Pancreas (tissue), 10 donors: ENCODE measurements at regions not wholly inside any gene's neighbourhood (a gene's known extent, or its start where the extent isn't known, plus 50 kb on each side); places are given as distances from the start of the nearest gene placed in this dataset.
"Not testable (repeated sequence)": the region's sequence is repeated elsewhere in the genome, so short reads cannot be mapped to it uniquely, and the experiment has no call there.

Source experiments
- ATAC-seq, 4 donors: fragments of 200-7000 bp; cut with Tn5 transposase; one replicate each; pipeline versions ENCODE4 v1.8.0 to v1.9.1; 2020; ENCODE audit warnings: mild to moderate bottlenecking in 4 of 4, moderate library complexity in 4 of 4
- DNase-seq, 6 donors: peaks; one replicate each; pipeline ENCODE4 v3.0.0-alpha.2; 2020
- FAIRE-seq: peaks from 2 replicates; lab custom pipeline; 2012; peaks lifted over from hg19 to GRCh38; lab: Jason Lieb, UNC
- H3K27ac ChIP-seq, 4 donors: fragments of 200-600 bp; sonication (generic); 1 replicate in 3 of 4; 2 replicates in 1 of 4; pipeline versions ENCODE4 v1.5.0 to v1.8.0; 2020
- H3K27me3 ChIP-seq, 4 donors: fragments of 200-600 bp; one replicate each; pipeline ENCODE4 v1.8.0; 2021
- H3K36me3 ChIP-seq, 3 donors: fragments of 200-600 bp; sonication (generic) in 1 of 3; one replicate each; pipeline versions ENCODE4 v1.5.0 to v1.8.0; 2020 to 2021
- H3K4me1 ChIP-seq, 3 donors: fragments of 200-600 bp; one replicate each; pipeline ENCODE4 v1.8.0; 2021
- H3K4me3 ChIP-seq, 4 donors: fragments of 200-600 bp; sonication (generic) in 2 of 4; one replicate each; pipeline versions ENCODE4 v1.5.0 to v1.8.0; 2020 to 2021
- H3K9me3 ChIP-seq, 4 donors: fragments of 200-600 bp; one replicate each; pipeline ENCODE4 v1.8.0; 2021
- CTCF ChIP-seq, 4 donors: fragments of 200-600 bp; sonication (generic) in 3 of 4; IDR thresholded peaks; one replicate each; pipeline versions ENCODE4 v1.5.0 to v1.8.0; 2021; ENCODE audit warnings: antibody characterized with exemption in 4 of 4
- WGBS, 2 donors: extraction: QIAGEN DNeasy Blood & Tissue Kit; methylation state at CpG; one replicate each; pipeline ENCODE4 v1.1.7; 2013; 5-methylcytosine and 5-hydroxymethylcytosine counted together
- intact Hi-C, 3 donors: fragments of 100-400 bp; cut with DNase I; formaldehyde crosslinking; loops; one replicate each; pipeline versions ENCODE4 v1.11.1 to v1.14.2; 2022
- donor health status: healthy with polysubstance abuse.
- donor health status: DM: no; HTN: no; CAD: no; lungs with moderate emphysema.
- donor health status: DM: no; HTN: no; CAD: no.
- donor health status: control.
- donor health status: control.
- donor health status: Bipolar disorder and iron deficiency.
- donor health status: DM: yes; HTN: yes; CAD: no.
- donor health status: DM: no; HTN: no; CAD: no.
- donor health status: DM: no; HTN: no; CAD: no.
- donor health status: DM: yes; HTN: yes; CAD: no.

GRCh38 chr9:101814064-101814463 is 75.6 kb upstream of the GRIN3A start:
- no peak for FAIRE-seq
- ATAC-seq = no peak
- intact Hi-C loops = no loop called here
- TF ChIP-seq CTCF (IDR thresholded peaks at IDR 0.05) = no peak
- Histone ChIP-seq H3K27ac (no peak overlapping the region), H3K36me3 (no peaks in the 10 kb centered on the region), H3K9me3 (no peaks in the 10 kb centered on the region), H3K4me1 (no peaks in the 10 kb centered on the region), H3K27me3 (no peaks in the 10 kb centered on the region), H3K4me3 (no peak overlapping the region)
- 7 to 9% methylated on average over 1 of the region's 1 CpG for WGBS, 2 donors
- DNase-seq = no peak

- H3K27me3 ChIP-seq, H3K36me3 ChIP-seq, H3K9me3 ChIP-seq, H3K4me3 ChIP-seq, H3K4me1 ChIP-seq, DNase-seq, intact Hi-C loops, H3K27ac ChIP-seq, FAIRE-seq, ATAC-seq: not testable (repeated sequence)
- WGBS, 2 donors = 72 to 93% methylated on average over 4 of the region's 4 CpGs
Measured at GRCh38 chr9:101807879-101808278, 69.4 kb upstream of the GRIN3A start.

GRCh38 chr9:101796044-101796443 is 57.6 kb upstream of the GRIN3A start:
- Histone ChIP-seq H3K36me3 (no peaks in the 10 kb centered on the region), H3K4me1 (no peaks in the 10 kb centered on the region), H3K9me3 (no peaks in the 10 kb centered on the region), H3K27me3 (no peaks in the 10 kb centered on the region), H3K4me3 (no peak overlapping the region), H3K27ac (no peak overlapping the region)
- intact Hi-C loops = no loop called here
- ATAC-seq (no peak), FAIRE-seq (no peak), DNase-seq (no peak)
- WGBS, 2 donors = 57 to 65% methylated on average over 5 of the region's 5 CpGs
- TF ChIP-seq CTCF (IDR thresholded peaks at IDR 0.05) = no peak

- no peak for FAIRE-seq
- WGBS, 2 donors = 54 to 73% methylated on average over 2 of the region's 2 CpGs
Measured at GRCh38 chr9:101795147-101795546, 56.7 kb upstream of the GRIN3A start.

GRCh38 chr9:101792475-101792874 is 54.0 kb upstream of the GRIN3A start:
- Histone ChIP-seq H3K27ac (no peak overlapping the region), H3K9me3 (no peaks in the 10 kb centered on the region), H3K27me3 (no peaks in the 10 kb centered on the region), H3K4me3 (no peak overlapping the region), H3K36me3 (no peaks in the 10 kb centered on the region), H3K4me1 (no peaks in the 10 kb centered on the region)
- FAIRE-seq (no peak), DNase-seq (no peak), ATAC-seq (no peak)
- intact Hi-C loops = no loop called here
- TF ChIP-seq CTCF (IDR thresholded peaks at IDR 0.05) = no peak
- 56 to 74% methylated on average over 3 of the region's 3 CpGs for WGBS, 2 donors

More at GRCh38 chr9:101795147-101795546, 56.7 kb upstream of the GRIN3A start:
- Histone ChIP-seq H3K27me3 (no peaks in the 10 kb centered on the region), H3K9me3 (no peaks in the 10 kb centered on the region), H3K36me3 (no peaks in the 10 kb centered on the region), H3K4me3 (no peak overlapping the region), H3K4me1 (no peaks in the 10 kb centered on the region), H3K27ac (no peak overlapping the region)
- TF ChIP-seq CTCF (IDR thresholded peaks at IDR 0.05) = no peak
- intact Hi-C loops = no loop called here
- DNase-seq (no peak), ATAC-seq (no peak)
